ENCODE measurements at regions not wholly inside any gene's neighbourhood (a gene's known extent, or its start where the extent isn't known, plus 50 kb on each side); places are given as distances from the start of the nearest gene placed in this dataset.
A peak's percentile ranks its signal among the peaks of the same experiment; 100 is the strongest.

GRCh38 chr18:73099759-73100158, 232.0 kb upstream of the NETO1 start:
- no peak for DNase-seq (ENCODE audit: low read depth)

- DNase-seq (ENCODE audit: low read depth): peak; percentile 26
These were observed 226.0 kb upstream of the NETO1 start for GRCh38 chr18:73093687-73094250.

GRCh38 chr18:73088445-73088844, 220.7 kb upstream of the NETO1 start:
- no peak for DNase-seq (ENCODE audit: low read depth)

- no peak for DNase-seq (ENCODE audit: low read depth)
These were observed 219.6 kb upstream of the NETO1 start for GRCh38 chr18:73087282-73087977.

- DNase-seq (ENCODE audit: low read depth): no peak
These were observed 212.1 kb upstream of the NETO1 start for GRCh38 chr18:73079920-73080319.

- peak; percentile 75 for DNase-seq (ENCODE audit: low read depth)
These were observed 193.0 kb upstream of the NETO1 start for GRCh38 chr18:73060666-73061288.

- DNase-seq (ENCODE audit: low read depth): no peak
These were observed 191.5 kb upstream of the NETO1 start for GRCh38 chr18:73059280-73059679.

- no peak for DNase-seq (ENCODE audit: low read depth)
These were observed 179.9 kb upstream of the NETO1 start for GRCh38 chr18:73047688-73048087.

- no peak for DNase-seq (ENCODE audit: low read depth)
These were observed 177.2 kb upstream of the NETO1 start for GRCh38 chr18:73045037-73045436.

- DNase-seq (ENCODE audit: low read depth): no peak
These were observed 175.8 kb upstream of the NETO1 start for GRCh38 chr18:73043611-73044010.

- no peak for DNase-seq (ENCODE audit: low read depth)
These were observed 175.4 kb upstream of the NETO1 start for GRCh38 chr18:73043211-73043610.

- no peak for DNase-seq (ENCODE audit: low read depth)
These were observed 172.5 kb upstream of the NETO1 start for GRCh38 chr18:73040247-73040646.

- no peak for DNase-seq (ENCODE audit: low read depth)
These were observed 170.5 kb upstream of the NETO1 start for GRCh38 chr18:73038336-73038735.

- no peak for DNase-seq (ENCODE audit: low read depth)
These were observed 156.2 kb upstream of the NETO1 start for GRCh38 chr18:73023975-73024374.

- DNase-seq (ENCODE audit: low read depth): no peak
These were observed 141.9 kb upstream of the NETO1 start for GRCh38 chr18:73009691-73010090.

GRCh38 chr18:73007915-73008308, 140.1 kb upstream of the NETO1 start:
- DNase-seq (ENCODE audit: low read depth): no peak

- no peak for DNase-seq (ENCODE audit: low read depth)
These were observed 139.6 kb upstream of the NETO1 start for GRCh38 chr18:73007195-73007914.

GRCh38 chr18:73006331-73006730, 138.5 kb upstream of the NETO1 start:
- DNase-seq (ENCODE audit: low read depth): no peak

GRCh38 chr18:73004260-73004659, 136.5 kb upstream of the NETO1 start:
- DNase-seq (ENCODE audit: low read depth): no peak

GRCh38 chr18:72999971-73000607, 132.3 kb upstream of the NETO1 start:
- DNase-seq (ENCODE audit: low read depth): no peak

GRCh38 chr18:72995558-72995957, 127.8 kb upstream of the NETO1 start:
- no peak for DNase-seq (ENCODE audit: low read depth)

GRCh38 chr18:72993250-72993649, 125.5 kb upstream of the NETO1 start:
- DNase-seq (ENCODE audit: low read depth): no peak

Measured in EH (cell line).